Osteocyte (in vitro differentiated cells): ENCODE measurements at regions not wholly inside any gene's neighbourhood (a gene's known extent, or its start where the extent isn't known, plus 50 kb on each side); places are given as distances from the start of the nearest gene placed in this dataset.

Experiments
- DNase-seq: peaks from one replicate; pipeline ENCODE4 v3.0.0; 2021; ENCODE audit warnings: mixed read lengths; ENCODE audit not compliant: unreplicated experiment; ENCODE audit errors: extremely low spot score
- H3K27ac Mint-ChIP-seq: one replicate; pipeline ENCODE4 v1.8.0; 2021; ENCODE audit warnings: mild to moderate bottlenecking, mixed read lengths; ENCODE audit not compliant: unreplicated experiment
- H3K27me3 Mint-ChIP-seq: one replicate; pipeline ENCODE4 v1.8.0; 2021; ENCODE audit warnings: mixed read lengths; ENCODE audit not compliant: unreplicated experiment
- H3K36me3 Mint-ChIP-seq: one replicate; pipeline ENCODE4 v1.8.0; 2021; ENCODE audit warnings: mixed read lengths; ENCODE audit not compliant: unreplicated experiment
- H3K4me1 Mint-ChIP-seq: one replicate; pipeline ENCODE4 v1.8.0; 2021; ENCODE audit warnings: mixed read lengths; ENCODE audit not compliant: unreplicated experiment
- H3K4me3 Mint-ChIP-seq: one replicate; pipeline ENCODE4 v1.8.0; 2021; ENCODE audit warnings: mild to moderate bottlenecking, moderate library complexity, mixed read lengths; ENCODE audit not compliant: unreplicated experiment
- H3K9me3 Mint-ChIP-seq: one replicate; pipeline ENCODE4 v1.8.0; 2021; ENCODE audit warnings: mixed read lengths; ENCODE audit not compliant: unreplicated experiment
- CTCF ChIP-seq: fragments of 200-600 bp; sonication (generic); IDR thresholded peaks from 2 replicates; pipeline ENCODE4 v1.5.0; 2021; ENCODE audit warnings: antibody characterized with exemption, mild to moderate bottlenecking, moderate library complexity

GRCh38 chr3:73225991-73226390 lies 164.5 kb downstream of the EBLN2 start:
- Mint-ChIP-seq H3K4me1 (no peaks in the 10 kb centered on the region), H3K4me3 (no peak overlapping the region), H3K9me3 (no peaks in the 10 kb centered on the region), H3K27me3 (peaks cover 11% of the 10 kb centered on the region), H3K36me3 (no peaks in the 10 kb centered on the region), H3K27ac (no peak overlapping the region)
- DNase-seq: no peak
- TF ChIP-seq CTCF: no peak

- H3K4me1 Mint-ChIP-seq: no peaks in the 10 kb centered on the region
- H3K27ac Mint-ChIP-seq: no peak overlapping the region
- no peaks in the 10 kb centered on the region for H3K9me3 Mint-ChIP-seq
- peaks cover 10% of the 10 kb centered on the region for H3K27me3 Mint-ChIP-seq
- no peaks in the 10 kb centered on the region for H3K36me3 Mint-ChIP-seq
- DNase-seq: no peak
- no peak overlapping the region for H3K4me3 Mint-ChIP-seq
- no peak for TF ChIP-seq CTCF
Observed at GRCh38 chr3:73228000-73228399, 166.5 kb downstream of the EBLN2 start.

GRCh38 chr3:73228437-73228836 lies 167.0 kb downstream of the EBLN2 start:
- no peak for DNase-seq
- no peaks in the 10 kb centered on the region for H3K4me1 Mint-ChIP-seq
- no peaks in the 10 kb centered on the region for H3K36me3 Mint-ChIP-seq
- peaks cover 12% of the 10 kb centered on the region for H3K27me3 Mint-ChIP-seq
- no peak for TF ChIP-seq CTCF
- no peak overlapping the region for H3K4me3 Mint-ChIP-seq
- H3K9me3 Mint-ChIP-seq: no peaks in the 10 kb centered on the region
- H3K27ac Mint-ChIP-seq: no peak overlapping the region

GRCh38 chr3:73228959-73229358 lies 167.5 kb downstream of the EBLN2 start:
- H3K36me3 Mint-ChIP-seq: no peaks in the 10 kb centered on the region
- DNase-seq: no peak
- H3K9me3 Mint-ChIP-seq: no peaks in the 10 kb centered on the region
- no peak overlapping the region for H3K4me3 Mint-ChIP-seq
- H3K27me3 Mint-ChIP-seq: peaks cover 14% of the 10 kb centered on the region
- H3K27ac Mint-ChIP-seq: no peak overlapping the region
- no peaks in the 10 kb centered on the region for H3K4me1 Mint-ChIP-seq
- TF ChIP-seq CTCF: no peak

- Mint-ChIP-seq H3K4me1 (no peaks in the 10 kb centered on the region), H3K27ac (no peak overlapping the region), H3K36me3 (no peaks in the 10 kb centered on the region), H3K9me3 (no peaks in the 10 kb centered on the region), H3K4me3 (no peak overlapping the region), H3K27me3 (peaks cover 20% of the 10 kb centered on the region)
- TF ChIP-seq CTCF: no peak
- DNase-seq: no peak
Observed at GRCh38 chr3:73234354-73235014, 173.0 kb downstream of the EBLN2 start.
